Esophagus squamous epithelium (tissue), 4 donors: ENCODE measurements at regions not wholly inside any gene's neighbourhood (a gene's known extent, or its start where the extent isn't known, plus 50 kb on each side); places are given as distances from the start of the nearest gene placed in this dataset.

Source experiments
- CTCF ChIP-seq, 6 experiments: fragments of 450-650 bp in 4 of 6; fragments of 200-600 bp in 2 of 6; sonication (generic) in 2 of 6; IDR thresholded peaks; one replicate each; pipeline ENCODE4 v1.5.1; 2016 to 2019; ENCODE audit warnings: antibody characterized with exemption in 6 of 6, mild to moderate bottlenecking in 4 of 6, moderate library complexity in 4 of 6
- POLR2A ChIP-seq, 4 donors: fragments of 450-650 bp; IDR thresholded peaks; one replicate each; pipeline ENCODE4 v1.6.1; 2017; ENCODE audit warnings: antibody characterized with exemption in 4 of 4, mild to moderate bottlenecking in 4 of 4, moderate library complexity in 3 of 4

GRCh38 chr2:234881413-234882241, 70.2 kb upstream of the SH3BP4 start:
- TF ChIP-seq CTCF (IDR thresholded peaks at IDR 0.05): peak; percentile 39 to 87 (median 71)
- no peak for TF ChIP-seq POLR2A (IDR thresholded peaks at IDR 0.05)
